DMS153 (cell line): ENCODE measurements at regions not wholly inside any gene's neighbourhood (a gene's known extent, or its start where the extent isn't known, plus 50 kb on each side); places are given as distances from the start of the nearest gene placed in this dataset.
"Not testable (repeated sequence)": the region's sequence is repeated elsewhere in the genome, so short reads cannot be mapped to it uniquely, and the experiment has no call there.

ENCODE experiments used
- DNase-seq: peaks from one replicate; lab custom pipeline; 2025; lab: John Stamatoyannopoulos, UW

DNA sequence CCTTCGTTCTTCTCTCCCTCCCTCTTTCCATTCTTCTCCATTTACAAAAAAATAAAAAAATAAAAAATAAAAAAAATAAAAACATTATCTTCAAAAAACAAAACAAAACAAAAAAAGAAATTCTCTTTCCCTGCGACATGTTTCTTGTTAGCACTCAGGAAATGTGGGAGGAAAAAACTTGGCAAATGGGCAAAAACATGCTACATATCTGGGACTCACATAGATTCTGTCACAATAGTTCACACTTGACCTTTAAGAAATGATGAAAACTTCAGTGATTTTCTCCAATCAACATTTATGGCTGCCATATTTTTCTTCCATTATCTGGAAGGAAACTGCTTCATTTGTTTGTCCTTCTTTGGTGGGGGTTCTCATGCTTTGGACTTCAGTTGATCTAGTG lies 109.3 kb downstream of the PRKAB2 start:
- DNase-seq, result no peak

- DNase-seq, result not testable (repeated sequence)
Observed at GRCh38 chr1:147061880-147062279, 110.4 kb downstream of the PRKAB2 start.

DNA sequence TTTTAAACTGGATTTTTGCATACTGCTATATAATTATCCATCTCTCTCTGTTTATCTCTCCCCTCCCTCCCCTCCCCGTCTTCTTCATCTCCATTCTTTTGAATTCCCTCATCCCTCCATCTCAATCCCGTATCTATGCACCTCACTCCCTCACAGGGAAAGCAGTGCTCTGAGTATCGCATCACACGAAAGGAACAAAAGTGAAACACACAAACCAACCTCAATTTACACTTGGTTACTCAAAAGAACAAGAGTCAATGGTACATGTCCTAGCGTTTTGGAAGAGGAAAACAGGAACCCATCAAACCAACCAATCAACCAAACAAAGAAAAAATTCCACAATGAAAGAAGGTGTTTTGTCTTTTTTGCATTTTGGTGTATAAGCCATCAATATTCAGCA lies 115.1 kb downstream of the NBPF12 start:
- no peak for DNase-seq

DNA sequence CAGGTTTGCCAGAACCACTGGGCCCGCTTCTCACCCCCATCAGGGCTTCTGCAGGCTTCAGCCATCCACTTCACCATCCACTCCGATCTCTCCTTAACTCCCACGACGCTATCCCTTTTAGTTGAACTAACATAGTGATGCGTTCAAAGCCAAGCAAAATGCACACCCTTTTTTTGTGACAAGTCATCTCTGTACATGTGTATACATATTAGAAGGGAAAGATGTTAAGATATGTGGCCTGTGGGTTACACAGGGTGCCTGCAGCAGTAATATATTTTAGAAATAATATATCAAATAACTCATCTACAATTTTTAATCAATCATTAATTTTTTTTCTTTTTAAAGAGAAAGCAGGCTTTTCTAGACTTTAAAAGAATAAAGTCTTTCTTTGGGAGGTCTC lies 114.6 kb downstream of the NBPF12 start:
- DNase-seq, result no peak

- DNase-seq, result no peak
Observed at GRCh38 chr1:147052143-147052542, 114.0 kb downstream of the NBPF12 start.

- DNase-seq, result no peak
Observed at GRCh38 chr1:147051136-147051535, 113.0 kb downstream of the NBPF12 start.

GRCh38 chr1:147050654-147051053 lies 112.5 kb downstream of the NBPF12 start:
- DNase-seq, result no peak

- not testable (repeated sequence) for DNase-seq
Observed at GRCh38 chr1:147046863-147047394, 108.8 kb downstream of the NBPF12 start.

DNA sequence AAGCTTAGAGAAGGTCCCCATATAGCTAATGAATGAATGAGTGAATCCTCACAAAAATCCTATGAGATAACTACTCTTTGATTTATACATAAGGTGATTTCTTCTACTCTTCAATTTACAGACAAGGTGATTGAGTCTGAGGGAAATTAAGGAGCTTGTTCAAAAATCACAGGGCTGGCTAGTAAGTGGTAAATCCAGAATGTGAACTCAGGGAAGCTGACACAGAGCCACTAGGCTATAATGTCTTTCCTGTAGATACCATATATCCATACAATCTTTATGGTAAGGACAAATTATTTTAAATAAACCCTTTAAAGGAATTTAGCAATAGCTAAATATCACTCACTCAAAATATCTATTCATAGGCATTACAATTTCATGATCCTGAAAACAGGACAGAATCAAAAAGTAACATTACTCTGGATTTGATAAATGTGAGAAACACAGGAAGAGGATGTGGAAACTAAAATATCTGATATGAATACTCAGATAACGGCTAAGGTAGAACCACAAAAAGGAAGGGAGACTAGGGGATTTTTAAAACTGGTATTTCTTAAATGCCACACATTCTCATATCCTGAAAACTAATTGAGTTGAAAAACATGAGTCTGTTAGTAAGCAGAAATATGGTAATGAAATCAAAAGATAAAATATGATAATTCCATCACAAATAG lies 108.2 kb downstream of the NBPF12 start:
- no peak for DNase-seq
